ENCODE measurements at regions not wholly inside any gene's neighbourhood (a gene's known extent, or its start where the extent isn't known, plus 50 kb on each side); places are given as distances from the start of the nearest gene placed in this dataset.

GRCh38 chr1:104460880-104461279, 711.2 kb downstream of the AMY1C start:
- no peak for TF ChIP-seq EZH2 (IDR thresholded peaks at IDR 0.05; ENCODE audit: borderline replicate concordance, low read depth, low read length, severe bottlenecking)
- no peak for TF ChIP-seq POLR2A (IDR thresholded peaks at IDR 0.05; ENCODE audit: low read depth, low read length)
- no peak for TF ChIP-seq CTCF (IDR thresholded peaks at IDR 0.05; ENCODE audit: extremely low read depth in 1 of 2, insufficient read depth in 1 of 2, low read depth in 1 of 2, low read length in 2 of 2)

All from endothelial cell of umbilical vein (primary cell).